ENCODE measurements at regions not wholly inside any gene's neighbourhood (a gene's known extent, or its start where the extent isn't known, plus 50 kb on each side); places are given as distances from the start of the nearest gene placed in this dataset.

DNA sequence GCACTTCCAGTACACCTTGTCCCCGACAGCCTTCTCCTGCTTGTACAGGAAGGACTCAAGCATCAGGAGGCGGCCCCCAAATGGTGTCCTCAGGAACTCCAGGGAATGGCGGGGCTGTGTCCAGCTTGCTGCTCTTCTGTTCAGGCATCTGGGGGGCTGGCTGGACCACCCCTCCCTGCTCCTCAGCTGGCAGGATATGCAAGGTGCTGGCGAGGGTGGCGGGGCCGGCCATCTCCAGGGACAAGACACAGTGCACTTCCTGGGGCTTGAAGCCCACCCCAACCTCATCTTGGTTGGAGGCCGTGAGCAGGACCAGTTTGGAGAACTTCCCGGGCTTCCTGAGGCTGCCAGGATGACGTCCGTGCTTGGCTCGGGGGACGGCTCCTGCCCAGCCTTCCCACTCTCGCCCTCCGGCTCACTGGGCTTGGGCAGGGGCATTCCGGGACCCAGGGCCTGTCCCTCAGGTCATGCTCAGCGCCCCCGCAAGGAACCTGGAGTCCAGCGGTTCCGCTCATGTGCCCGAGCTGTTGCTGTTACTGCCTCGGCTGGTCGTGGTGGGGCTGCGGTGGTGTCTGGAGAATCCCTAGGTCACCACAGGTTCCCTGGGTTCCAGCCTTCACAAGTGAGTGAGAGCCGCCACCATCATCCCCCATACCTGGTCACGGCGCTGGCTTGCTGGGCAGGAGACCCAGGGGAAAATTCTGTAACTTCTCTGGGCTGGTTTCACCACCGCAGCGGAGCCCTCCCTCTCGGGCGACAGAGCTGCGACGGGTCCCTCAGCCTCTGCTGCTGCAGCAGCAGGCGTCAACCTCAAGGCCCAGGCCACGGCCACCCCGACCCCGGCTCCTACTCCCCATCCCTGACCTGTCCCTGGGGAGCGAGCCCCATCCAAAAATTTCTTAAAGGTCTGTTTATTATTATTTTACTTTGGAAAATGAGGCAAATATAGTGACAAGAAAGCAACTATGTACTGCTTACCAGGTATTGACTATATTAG is 82.8 kb upstream of the FXR1 start:
- no peak for DNase-seq

DNA sequence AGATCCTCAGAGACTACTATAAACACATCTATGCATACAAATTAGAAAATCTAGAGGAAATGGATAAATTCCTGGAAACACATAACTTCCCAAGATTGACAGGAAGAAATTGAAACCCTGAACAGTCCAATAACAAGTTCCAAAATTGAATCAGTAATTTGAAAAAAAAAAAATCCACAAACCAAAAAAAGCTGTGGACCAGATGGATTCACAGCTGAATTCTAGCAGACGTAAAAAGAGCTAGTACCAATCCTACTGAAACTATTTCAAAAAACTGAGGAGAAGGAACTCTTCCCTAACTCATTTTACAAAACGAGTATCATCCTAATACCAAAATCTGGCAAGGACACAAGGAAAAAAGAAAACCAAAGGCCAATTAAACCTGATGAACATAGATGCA is 77.0 kb upstream of the FXR1 start:
- DNase-seq, result no peak

DNA sequence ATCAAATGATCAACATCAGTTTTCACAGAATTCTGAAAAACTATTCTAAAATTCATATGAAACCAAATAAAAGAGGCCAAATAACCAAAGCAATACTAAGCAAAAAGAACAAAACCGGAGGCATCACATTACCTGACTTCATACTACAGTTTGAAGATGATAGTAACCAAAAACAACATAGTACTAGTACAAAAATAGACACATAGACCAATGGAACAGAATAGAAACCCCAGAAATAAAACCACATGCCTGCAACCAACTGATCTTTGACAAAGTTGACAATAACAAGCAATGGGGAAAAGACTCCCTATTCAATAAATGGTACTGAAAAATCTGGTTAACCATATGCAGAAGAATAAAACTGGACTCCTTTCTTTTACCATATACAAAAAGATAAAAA is 75.7 kb upstream of the FXR1 start:
- no peak for DNase-seq

DNA sequence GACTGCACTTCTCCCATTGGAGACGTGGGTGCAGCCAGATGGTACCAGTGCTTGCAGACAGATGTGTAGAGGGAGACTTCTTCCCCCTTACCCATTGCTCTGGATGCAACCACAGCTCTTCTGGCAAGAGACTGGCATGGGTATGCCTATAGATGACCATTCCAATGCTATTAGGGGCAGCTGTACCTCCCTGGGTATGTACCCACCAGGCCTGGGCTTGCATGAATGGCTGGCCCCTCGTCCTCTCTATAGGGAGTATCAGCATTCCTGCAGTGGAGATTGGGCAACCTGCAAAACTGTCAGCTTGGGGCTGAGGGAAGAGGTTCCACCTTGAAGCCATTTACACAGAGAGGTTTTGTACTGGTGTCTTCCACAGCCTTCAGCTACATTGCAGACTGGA is 57.6 kb upstream of the FXR1 start:
- DNase-seq, result no peak

DNA sequence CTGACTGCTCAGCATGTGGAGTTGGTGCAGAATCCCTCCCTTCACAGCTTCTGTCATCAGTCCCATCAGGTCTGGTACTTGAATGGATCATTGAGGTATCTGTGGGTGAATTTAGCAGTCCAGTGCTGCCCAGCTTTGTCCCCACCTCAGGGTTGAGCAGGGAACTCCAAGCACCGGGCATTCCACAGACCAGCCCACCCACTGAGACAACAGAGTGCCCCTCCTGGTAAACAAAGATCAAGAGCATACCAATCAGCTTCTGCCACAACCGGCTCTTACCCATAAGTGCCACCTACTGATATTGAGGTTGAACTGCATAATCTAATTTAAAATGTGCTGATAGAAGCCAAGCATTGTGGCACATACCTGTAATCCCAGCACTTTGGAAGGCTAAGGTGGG is 57.1 kb upstream of the FXR1 start:
- DNase-seq, result no peak

DNA sequence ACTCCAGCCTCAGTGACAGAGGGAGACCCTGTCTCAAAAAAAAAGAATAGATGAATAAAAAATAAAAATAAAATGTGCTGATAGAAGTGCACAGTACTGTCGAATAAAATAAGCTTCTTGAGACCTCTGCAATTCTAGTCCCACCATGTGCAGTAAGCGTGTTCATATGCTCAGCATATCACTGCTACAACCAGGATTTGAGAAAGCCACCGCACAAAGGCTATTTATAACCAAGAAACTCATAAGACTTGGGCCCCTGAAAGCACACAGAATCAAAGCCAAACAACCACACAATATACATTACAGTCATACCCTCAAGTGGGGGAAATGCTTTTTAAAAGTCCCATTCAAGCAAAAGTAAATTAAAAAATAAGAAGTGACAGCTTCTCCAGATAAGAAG is 56.5 kb upstream of the FXR1 start:
- no peak for DNase-seq

DNA sequence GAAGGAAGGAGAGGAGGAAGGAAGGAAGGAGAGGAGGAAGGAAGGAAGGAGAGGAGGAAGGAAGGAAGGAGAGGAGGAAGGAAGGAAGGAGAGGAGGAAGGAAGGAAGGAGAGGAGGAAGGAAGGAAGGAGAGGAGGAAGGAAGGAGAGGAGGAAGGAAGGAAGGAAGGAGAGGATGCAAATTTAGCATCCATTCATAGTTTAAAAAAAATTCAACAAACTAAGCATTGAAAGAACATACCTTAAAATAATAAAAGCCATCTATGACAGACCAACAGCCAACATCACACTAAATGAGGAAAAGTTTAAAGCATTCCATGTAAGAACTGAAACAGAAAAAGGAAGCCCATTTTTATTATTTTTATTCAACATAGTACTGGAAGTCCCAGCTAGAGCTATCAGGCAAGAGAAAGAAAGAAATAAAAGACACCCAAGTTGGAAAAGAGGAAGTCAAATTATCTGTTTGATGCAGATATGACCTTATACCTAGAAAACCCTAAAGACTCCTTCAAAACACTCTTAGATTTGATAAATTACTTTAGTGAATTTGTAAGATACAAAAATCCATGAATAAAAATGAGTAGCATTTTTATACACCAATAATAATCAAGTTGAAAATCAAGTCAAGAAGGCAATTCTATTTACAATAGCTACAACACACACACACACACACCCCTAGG is 52.2 kb upstream of the FXR1 start:
- DNase-seq, result no peak
